IMR-90 (cell line): ENCODE measurements at regions not wholly inside any gene's neighbourhood (a gene's known extent, or its start where the extent isn't known, plus 50 kb on each side); places are given as distances from the start of the nearest gene placed in this dataset.

Experiments used
- ATAC-seq: fragments of 200-7000 bp; cut with Tn5 transposase; 2 replicates; pipeline ENCODE4 v1.9.1; 2020; ENCODE audit warnings: low read depth, mild to moderate bottlenecking, moderate library complexity
- BruUV-seq: library from RNA; stranded (reverse); fragments of 400-500 nt; replicated peaks from 2 replicates; lab custom pipeline; 2021; lab: Mats Ljungman, UMichigan
- CTCF ChIA-PET: fragments of 300-600 bp; formaldehyde crosslinking; extraction: SDS; loops from one replicate; lab custom pipeline; 2021; ENCODE audit warnings: antibody characterized with exemption; lab: Yijun Ruan, JAX
- POLR2A ChIA-PET: fragments of 300-600 bp; sonication (Branson Sonifier 250); formaldehyde crosslinking; loops from one replicate; lab custom pipeline; 2022; ENCODE audit warnings: antibody characterized with exemption; ENCODE audit not compliant: unreplicated experiment; lab: Charles Lee
- DNase-seq: peaks from one replicate; pipeline ENCODE4 v3.0.0; 2013
- H2AFZ ChIP-seq: replicated peaks from 2 replicates; pipeline ENCODE3; 2013; ENCODE audit warnings: low read length, mild to moderate bottlenecking; ENCODE audit not compliant: poor library complexity
- H2AK5ac ChIP-seq: 2 replicates; pipeline ENCODE4 v1.6.1; 2013; ENCODE audit warnings: low read depth, low read length, inconsistent platforms
- H2AK9ac ChIP-seq: replicated peaks from 2 replicates; pipeline ENCODE3; 2013; ENCODE audit warnings: mild to moderate bottlenecking, low read depth, low read length, moderate library complexity; ENCODE audit not compliant: poor library complexity
- H2BK120ac ChIP-seq: 2 replicates; pipeline ENCODE4 v1.6.1; 2013; ENCODE audit warnings: low read depth, low read length, inconsistent platforms
- H2BK15ac ChIP-seq: 3 replicates; pipeline ENCODE4 v1.6.1; 2013; ENCODE audit warnings: low read depth, low read length, inconsistent platforms
- H2BK20ac ChIP-seq: 2 replicates; pipeline ENCODE4 v1.6.1; 2013; ENCODE audit warnings: low read depth, mild to moderate bottlenecking, inconsistent platforms, low read length, moderate library complexity
- H2BK5ac ChIP-seq: 2 replicates; pipeline ENCODE4 v1.6.1; 2013; ENCODE audit warnings: mild to moderate bottlenecking, low read depth, low read length, inconsistent platforms; ENCODE audit not compliant: poor library complexity, severe bottlenecking
- H3K14ac ChIP-seq: replicated peaks from 2 replicates; pipeline ENCODE4 v1.6.1; 2013; ENCODE audit warnings: low read depth, low read length, inconsistent platforms
- H3K18ac ChIP-seq: 2 replicates; pipeline ENCODE4 v1.6.1; 2013; ENCODE audit warnings: low read depth, low read length, control low read depth
- H3K23ac ChIP-seq: 2 replicates; pipeline ENCODE4 v1.6.1; 2013; ENCODE audit warnings: low read depth, low read length, inconsistent platforms
- H3K27ac ChIP-seq: 2 replicates; pipeline ENCODE4 v1.5.1; 2013; ENCODE audit warnings: mild to moderate bottlenecking, control low read depth, low read length; ENCODE audit not compliant: insufficient read depth
- H3K27me3 ChIP-seq: 2 replicates; pipeline ENCODE4 v1.6.1; 2013; ENCODE audit warnings: low read length; ENCODE audit not compliant: control insufficient read depth, insufficient read depth
- H3K36me3 ChIP-seq: 2 replicates; pipeline ENCODE4 v1.6.1; 2013; ENCODE audit warnings: low read length, mixed read lengths; ENCODE audit not compliant: control insufficient read depth, insufficient read depth
- H3K4ac ChIP-seq: 2 replicates; pipeline ENCODE4 v1.6.1; 2013; ENCODE audit warnings: low read depth, low read length, inconsistent platforms
- H3K4me1 ChIP-seq: 2 replicates; pipeline ENCODE4 v1.6.1; 2013; ENCODE audit warnings: low read length, mixed read lengths; ENCODE audit not compliant: control insufficient read depth, insufficient read depth
- H3K4me2 ChIP-seq: 2 replicates; pipeline ENCODE4 v1.6.1; 2013; ENCODE audit warnings: low read depth, mild to moderate bottlenecking, control low read depth, low read length, moderate library complexity
- H3K4me3 ChIP-seq: 2 replicates; pipeline ENCODE4 v1.5.1; 2013; ENCODE audit warnings: low read depth, mild to moderate bottlenecking, control low read depth, low read length, moderate library complexity; ENCODE audit not compliant: insufficient read depth
- H3K56ac ChIP-seq: 2 replicates; pipeline ENCODE4 v1.6.1; 2013; ENCODE audit warnings: low read length, inconsistent platforms; ENCODE audit not compliant: insufficient read depth; ENCODE audit errors: extremely low read depth
- H3K79me1 ChIP-seq, 2 experiments: 2 replicates each; pipeline ENCODE4 v1.6.1; 2013; ENCODE audit warnings: low read length in 2 of 2, inconsistent platforms in 1 of 2, low read depth in 1 of 2
- H3K9ac ChIP-seq: 2 replicates; pipeline ENCODE4 v1.6.1; 2013; ENCODE audit warnings: low read depth, low read length, control low read depth
- H3K9me1 ChIP-seq: 2 replicates; pipeline ENCODE4 v1.6.1; 2013; ENCODE audit warnings: low read length, inconsistent platforms; ENCODE audit not compliant: insufficient read depth
- H3K9me3 ChIP-seq: 2 replicates; pipeline ENCODE4 v1.6.1; 2013; ENCODE audit warnings: low read length; ENCODE audit not compliant: control insufficient read depth, insufficient read depth
- H4K20me1 ChIP-seq: 2 replicates; pipeline ENCODE4 v1.6.1; 2013; ENCODE audit warnings: low read length, inconsistent platforms; ENCODE audit not compliant: insufficient read depth
- H4K5ac ChIP-seq: 2 replicates; pipeline ENCODE4 v1.6.1; 2013; ENCODE audit warnings: mild to moderate bottlenecking, low read depth, low read length, control low read depth
- H4K8ac ChIP-seq, 2 experiments: 2 replicates each; pipeline ENCODE4 v1.6.1; 2013; ENCODE audit warnings: low read depth in 2 of 2, low read length in 2 of 2, control low read depth in 1 of 2, inconsistent platforms in 1 of 2
- H4K91ac ChIP-seq: 2 replicates; pipeline ENCODE4 v1.6.1; 2013; ENCODE audit warnings: low read depth, low read length, inconsistent platforms; ENCODE audit not compliant: insufficient read depth
- BHLHE40 ChIP-seq: fragments of 150-350 bp; IDR thresholded peaks from 2 replicates; pipeline ENCODE4 v1.6.1; 2016; ENCODE audit warnings: mild to moderate bottlenecking, low read depth, low read length
- CEBPB ChIP-seq: IDR thresholded peaks from 2 replicates; pipeline ENCODE4 v1.6.1; 2012; ENCODE audit warnings: low read depth, low read length, improper control_type of control experiment
- CHD1 ChIP-seq: IDR thresholded peaks from 2 replicates; pipeline ENCODE4 v1.6.1; 2012; ENCODE audit warnings: low read depth, low read length, improper control_type of control experiment
- CTCF ChIP-seq: conservative IDR thresholded peaks from 2 replicates; pipeline ENCODE4 v1.5.1; 2012; ENCODE audit warnings: mild to moderate bottlenecking, low read depth, low read length, improper control_type of control experiment
- ELK1 ChIP-seq: fragments of 150-350 bp; IDR thresholded peaks from 2 replicates; pipeline ENCODE4 v1.6.1; 2016; ENCODE audit warnings: low read depth, mild to moderate bottlenecking, low read length, moderate library complexity, borderline replicate concordance
- FOS ChIP-seq: fragments of 150-350 bp; IDR thresholded peaks from 2 replicates; pipeline ENCODE4 v1.6.1; 2016; ENCODE audit warnings: low read depth, low read length
- MAFK ChIP-seq: IDR thresholded peaks from 2 replicates; pipeline ENCODE4 v1.6.1; 2012; ENCODE audit warnings: low read depth, low read length, improper control_type of control experiment
- MAZ ChIP-seq: IDR thresholded peaks from 2 replicates; pipeline ENCODE4 v1.6.1; 2012; ENCODE audit warnings: low read depth, mild to moderate bottlenecking, low read length, improper control_type of control experiment, moderate library complexity, borderline replicate concordance
- MXI1 ChIP-seq: IDR thresholded peaks from 2 replicates; pipeline ENCODE4 v1.6.1; 2012; ENCODE audit warnings: low read depth, mild to moderate bottlenecking, low read length, moderate library complexity, borderline replicate concordance
- NFE2L2 ChIP-seq: fragments of 150-350 bp; IDR thresholded peaks from 2 replicates; pipeline ENCODE4 v1.6.1; 2016; ENCODE audit warnings: low read depth, mild to moderate bottlenecking, low read length
- POLR2A ChIP-seq: IDR thresholded peaks from 2 replicates; pipeline ENCODE4 v1.6.1; 2012; ENCODE audit warnings: mild to moderate bottlenecking, low read depth, low read length
- RAD21 ChIP-seq: IDR thresholded peaks from 2 replicates; pipeline ENCODE4 v1.6.1; 2012; ENCODE audit warnings: low read length, improper control_type of control experiment
- RCOR1 ChIP-seq: IDR thresholded peaks from 2 replicates; pipeline ENCODE4 v1.6.1; 2012; ENCODE audit warnings: mild to moderate bottlenecking, low read length, improper control_type of control experiment; ENCODE audit not compliant: insufficient replicate concordance
- RFX5 ChIP-seq: IDR thresholded peaks from 2 replicates; pipeline ENCODE4 v1.8.0; 2012; ENCODE audit warnings: low read depth, mild to moderate bottlenecking, low read length, moderate library complexity
- SMC3 ChIP-seq: fragments of 150-350 bp; IDR thresholded peaks from 2 replicates; pipeline ENCODE4 v1.6.1; 2016; ENCODE audit warnings: low read depth, mild to moderate bottlenecking, antibody characterized with exemption, low read length, moderate library complexity
- USF2 ChIP-seq: fragments of 150-350 bp; IDR thresholded peaks from 2 replicates; pipeline ENCODE4 v1.6.1; 2017; ENCODE audit warnings: mild to moderate bottlenecking, antibody characterized with exemption, low read length, low read depth
- whole genome bisulfite sequencing, 2 experiments: methylation state at CpG; one replicate each; pipeline versions ENCODE4 v1.1.5 to v1.1.7; 2013; ENCODE audit warnings: missing lambda C conversion rate in 2 of 2; ENCODE audit not compliant: insufficient read length in 1 of 2; ENCODE audit errors: extremely low coverage in 2 of 2; 5-methylcytosine and 5-hydroxymethylcytosine counted together
- dilution Hi-C: fragments of 300-500 bp; cut with HindIII; formaldehyde crosslinking; loops from one replicate; pipeline ENCODE4 v1.14.3; 2018; ENCODE audit warnings: low sequenced_read_pairs; ENCODE audit not compliant: unreplicated experiment
- in situ Hi-C: fragments of 300-500 bp; cut with MboI; formaldehyde crosslinking; loops from 3 replicates; pipeline ENCODE4 v1.14.3; 2019; ENCODE audit warnings: low sequenced_read_pairs, inconsistent platforms, mixed read lengths
- intact Hi-C: fragments of 100-400 bp; cut with micrococcal nuclease; formaldehyde crosslinking; loops from 2 replicates; pipeline ENCODE4 v1.10.0; 2022

GRCh38 chr3:145760036-145760435 is 400.9 kb downstream of the PLOD2 start:
- no peak for DNase-seq
- CTCF ChIA-PET, result no interaction called here
- H3K18ac ChIP-seq, result no peak overlapping the region

More at GRCh38 chr3:145760036-145760435, 400.9 kb downstream of the PLOD2 start:
- BruUV-seq, result no TSS peak
- Histone ChIP-seq H2AK5ac (no peak overlapping the region), H2AFZ (no peak overlapping the region), H2BK15ac (no peak overlapping the region), H3K4me3 (no peak overlapping the region), H3K27me3 (no peaks in the 10 kb centered on the region), H2BK120ac (no peak overlapping the region), H3K27ac (no peak overlapping the region), H3K79me1 (no peaks in the 10 kb centered on the region), H3K14ac (no peak overlapping the region), H4K5ac (no peak overlapping the region), H3K4me2 (no peak overlapping the region), H2BK20ac (no peak overlapping the region), H3K9me1 (no peaks in the 10 kb centered on the region), H2BK5ac (no peak overlapping the region), H3K9ac (no peak overlapping the region), H3K9me3 (no peaks in the 10 kb centered on the region), H4K91ac (no peak overlapping the region), H3K4ac (no peak overlapping the region), H3K23ac (no peak overlapping the region), H3K4me1 (no peaks in the 10 kb centered on the region), H4K20me1 (no peaks in the 10 kb centered on the region), H3K36me3 (no peaks in the 10 kb centered on the region), H2AK9ac (no peak overlapping the region), H4K8ac (no peak overlapping the region), H3K56ac (no peak overlapping the region)
- TF ChIP-seq FOS, result no peak
- TF ChIP-seq NFE2L2, result no peak
- no peak for TF ChIP-seq RFX5
- no peak for TF ChIP-seq MAZ
- TF ChIP-seq RAD21, result no peak
- TF ChIP-seq MXI1, result no peak
- no peak for TF ChIP-seq BHLHE40
- no peak for TF ChIP-seq MAFK
- no peak for TF ChIP-seq SMC3
- TF ChIP-seq CEBPB, result no peak
- no peak for TF ChIP-seq CTCF
- TF ChIP-seq ELK1, result no peak
- no peak for TF ChIP-seq RCOR1
- TF ChIP-seq CHD1, result no peak
- no peak for TF ChIP-seq USF2
- TF ChIP-seq POLR2A, result no peak
- intact Hi-C loops, result no loop called here
- in situ Hi-C loops, result no loop called here
- no CpG with 5 or more reads among the region's 1 CpG for WGBS, 2 experiments
- dilution Hi-C loops, result no loop called here
- no peak for ATAC-seq
- POLR2A ChIA-PET, result no interaction called here
